ENCODE measurements at regions not wholly inside any gene's neighbourhood (a gene's known extent, or its start where the extent isn't known, plus 50 kb on each side); places are given as distances from the start of the nearest gene placed in this dataset.
"Not testable (repeated sequence)": the region's sequence is repeated elsewhere in the genome, so short reads cannot be mapped to it uniquely, and the experiment has no call there.

DNA sequence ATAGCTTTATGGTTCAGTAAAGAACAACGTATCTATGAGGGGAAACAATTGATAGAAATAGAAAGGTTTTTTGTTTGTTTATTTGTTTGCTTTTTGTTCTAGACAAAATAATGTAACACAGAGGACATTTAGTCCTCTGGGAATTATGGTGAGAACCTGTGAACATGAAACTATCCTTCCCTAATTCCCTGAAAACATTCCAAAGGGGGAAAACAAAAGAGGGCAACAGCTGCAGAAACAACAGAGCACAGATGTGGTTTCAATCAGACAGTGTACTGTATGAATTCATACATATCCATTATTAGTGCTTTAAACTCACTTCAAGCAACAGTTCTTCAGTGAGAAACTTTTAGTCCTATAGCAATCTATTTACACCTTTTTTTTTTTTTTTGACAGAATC lies 1489.8 kb upstream of the C9orf72 start:
- H3K9me3 ChIP-seq = no peaks in the 10 kb centered on the region
- H3K4me3 ChIP-seq (ENCODE audit: low read depth, low read length) = no peak overlapping the region
- TF ChIP-seq, protein P1, sequence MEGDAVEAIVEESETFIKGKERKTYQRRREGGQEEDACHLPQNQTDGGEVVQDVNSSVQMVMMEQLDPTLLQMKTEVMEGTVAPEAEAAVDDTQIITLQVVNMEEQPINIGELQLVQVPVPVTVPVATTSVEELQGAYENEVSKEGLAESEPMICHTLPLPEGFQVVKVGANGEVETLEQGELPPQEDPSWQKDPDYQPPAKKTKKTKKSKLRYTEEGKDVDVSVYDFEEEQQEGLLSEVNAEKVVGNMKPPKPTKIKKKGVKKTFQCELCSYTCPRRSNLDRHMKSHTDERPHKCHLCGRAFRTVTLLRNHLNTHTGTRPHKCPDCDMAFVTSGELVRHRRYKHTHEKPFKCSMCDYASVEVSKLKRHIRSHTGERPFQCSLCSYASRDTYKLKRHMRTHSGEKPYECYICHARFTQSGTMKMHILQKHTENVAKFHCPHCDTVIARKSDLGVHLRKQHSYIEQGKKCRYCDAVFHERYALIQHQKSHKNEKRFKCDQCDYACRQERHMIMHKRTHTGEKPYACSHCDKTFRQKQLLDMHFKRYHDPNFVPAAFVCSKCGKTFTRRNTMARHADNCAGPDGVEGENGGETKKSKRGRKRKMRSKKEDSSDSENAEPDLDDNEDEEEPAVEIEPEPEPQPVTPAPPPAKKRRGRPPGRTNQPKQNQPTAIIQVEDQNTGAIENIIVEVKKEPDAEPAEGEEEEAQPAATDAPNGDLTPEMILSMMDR (IDR thresholded peaks at IDR 0.05; ENCODE audit: low read depth, low read length) = no peak
- no peaks in the 10 kb centered on the region for H3K4me1 ChIP-seq
- no peak for DNase-seq
- no peaks in the 10 kb centered on the region for H3K36me3 ChIP-seq
- no peaks in the 10 kb centered on the region for H3K27me3 ChIP-seq

DNA sequence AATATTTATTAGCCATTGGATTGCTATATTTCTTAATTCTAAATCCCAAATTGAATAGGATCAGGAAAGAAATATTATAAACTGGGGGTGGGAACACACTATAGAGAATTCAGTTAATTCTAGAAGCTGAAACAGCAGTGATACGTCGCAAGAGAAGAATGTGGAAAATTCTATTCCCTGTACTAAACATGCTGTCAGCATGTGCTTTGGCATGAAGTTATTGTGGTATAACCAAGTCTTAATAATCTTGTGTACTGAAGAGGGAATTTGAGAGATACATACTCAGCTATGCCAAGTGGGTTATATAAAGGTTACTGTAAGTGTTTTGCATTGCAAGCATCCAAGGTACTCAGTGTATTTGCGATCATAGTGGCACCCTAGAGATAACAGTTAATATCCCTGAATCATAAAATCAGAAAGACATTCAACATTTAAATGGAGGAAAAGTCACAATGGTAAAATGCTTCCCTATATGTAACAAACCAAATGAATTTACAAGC lies 1492.9 kb upstream of the C9orf72 start:
- H3K36me3 ChIP-seq = no peaks in the 10 kb centered on the region
- TF ChIP-seq, protein P1 (IDR thresholded peaks at IDR 0.05; ENCODE audit: low read depth, low read length) = no peak
- no peak overlapping the region for H3K4me3 ChIP-seq (ENCODE audit: low read depth, low read length)
- DNase-seq = no peak
- H3K27me3 ChIP-seq = no peaks in the 10 kb centered on the region
- H3K4me1 ChIP-seq = no peaks in the 10 kb centered on the region; the same call in 1 of the 2 replicates
- no peaks in the 10 kb centered on the region for H3K9me3 ChIP-seq

DNA sequence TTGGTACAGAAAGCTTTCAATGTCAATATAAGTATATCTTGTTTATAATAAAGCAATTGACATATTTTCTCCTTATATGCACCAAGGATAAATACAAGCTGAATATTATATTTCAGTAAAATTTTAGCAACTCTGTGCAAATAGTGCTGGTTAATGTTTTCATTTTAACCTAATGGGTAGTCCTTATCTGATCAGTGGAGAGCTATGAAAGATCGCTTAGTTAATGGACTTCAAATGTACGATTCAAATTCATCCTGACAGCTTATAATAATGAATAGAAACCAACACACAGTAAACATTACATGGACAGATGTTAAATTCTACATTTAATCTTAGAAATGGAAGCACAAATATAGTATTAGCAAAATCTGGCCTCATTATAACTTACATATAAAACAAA lies 1495.2 kb upstream of the C9orf72 start:
- Histone ChIP-seq H3K27me3 (no peaks in the 10 kb centered on the region), H3K36me3 (no peaks in the 10 kb centered on the region), H3K4me3 (ENCODE audit: low read depth, low read length) (no peak overlapping the region), H3K4me1 (no peaks in the 10 kb centered on the region; the same call in 1 of the 2 replicates), H3K9me3 (no peaks in the 10 kb centered on the region)
- TF ChIP-seq, protein P1 (IDR thresholded peaks at IDR 0.05; ENCODE audit: low read depth, low read length) = no peak
- DNase-seq = no peak

DNA sequence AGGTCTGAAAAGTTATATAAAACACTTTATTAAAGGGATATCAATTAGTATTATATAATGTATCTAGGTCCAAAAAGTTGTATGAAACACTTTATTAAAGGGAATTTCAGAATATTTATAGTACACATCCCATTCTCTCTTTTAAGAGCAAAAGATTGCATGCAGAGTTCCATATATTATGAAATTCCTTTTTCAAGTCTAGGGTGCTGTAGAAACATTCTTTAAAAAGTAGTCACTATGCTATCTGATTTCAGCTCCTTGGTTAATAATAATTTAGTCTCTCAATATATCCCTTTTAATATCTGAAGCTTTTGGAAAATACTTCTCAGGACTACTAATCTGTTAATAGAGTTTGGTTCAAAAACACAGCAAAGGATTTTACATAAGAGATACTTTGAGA lies 1496.1 kb upstream of the C9orf72 start:
- H3K27me3 ChIP-seq = no peaks in the 10 kb centered on the region
- H3K9me3 ChIP-seq = no peaks in the 10 kb centered on the region
- no peaks in the 10 kb centered on the region for H3K36me3 ChIP-seq
- H3K4me1 ChIP-seq = no peaks in the 10 kb centered on the region; the same call in 1 of the 2 replicates
- DNase-seq = no peak
- no peak overlapping the region for H3K4me3 ChIP-seq (ENCODE audit: low read depth, low read length)
- TF ChIP-seq, protein P1 (IDR thresholded peaks at IDR 0.05; ENCODE audit: low read depth, low read length) = no peak

DNA sequence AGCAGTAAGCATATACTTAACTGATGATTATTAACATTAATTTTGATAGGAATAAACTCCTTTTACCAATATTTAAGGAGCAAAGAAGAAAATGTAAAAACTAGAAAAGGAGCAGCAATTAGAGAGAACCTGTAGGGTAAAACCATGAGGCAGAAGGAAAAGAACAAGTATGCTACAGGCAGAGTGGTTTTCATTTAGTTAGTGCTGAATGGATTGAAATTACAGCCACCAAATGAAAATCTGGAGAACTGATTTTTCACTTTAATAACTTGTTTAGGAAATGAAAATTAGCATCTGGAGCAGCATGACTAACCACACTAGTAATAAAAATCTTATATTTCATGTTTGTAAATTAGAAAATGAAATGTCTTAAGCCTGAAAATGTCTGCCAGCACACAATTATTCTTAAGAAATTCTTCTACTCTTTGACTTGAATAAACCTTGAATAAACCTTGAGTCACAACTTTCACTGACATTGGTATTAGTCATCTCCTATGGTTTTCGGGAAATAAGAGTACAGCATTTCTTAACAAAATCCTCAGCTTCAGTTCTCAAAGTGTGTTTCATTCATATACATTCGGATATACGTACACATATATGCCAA lies 1504.9 kb upstream of the C9orf72 start:
- no peak for DNase-seq
- H3K4me1 ChIP-seq = no peaks in the 10 kb centered on the region
- no peak overlapping the region for H3K4me3 ChIP-seq (ENCODE audit: low read depth, low read length)
- no peaks in the 10 kb centered on the region for H3K27me3 ChIP-seq
- TF ChIP-seq, protein P1 (IDR thresholded peaks at IDR 0.05; ENCODE audit: low read depth, low read length) = no peak
- no peaks in the 10 kb centered on the region for H3K9me3 ChIP-seq
- H3K36me3 ChIP-seq = no peaks in the 10 kb centered on the region

DNA sequence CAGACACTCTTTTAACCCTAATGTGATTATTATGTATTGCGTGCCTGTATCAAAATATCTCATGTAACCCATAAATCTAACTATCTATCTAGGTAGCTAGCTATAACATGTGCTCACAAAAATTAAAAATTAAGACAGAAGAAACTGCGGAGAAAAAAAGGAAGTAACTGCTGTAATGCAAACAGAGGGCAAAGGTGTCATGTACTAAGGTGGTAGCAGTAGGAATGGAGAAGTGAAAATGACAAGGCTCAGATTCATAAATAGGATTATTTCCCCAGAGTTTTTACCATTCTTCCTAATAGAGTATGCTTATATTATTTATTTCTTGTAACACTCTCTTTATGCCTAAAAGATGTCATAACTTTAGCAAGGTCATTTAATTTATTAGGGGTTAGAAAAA lies 1527.5 kb upstream of the C9orf72 start:
- Histone ChIP-seq H3K9me3 (no peaks in the 10 kb centered on the region), H3K27me3 (no peaks in the 10 kb centered on the region), H3K4me1 (no peaks in the 10 kb centered on the region), H3K36me3 (no peaks in the 10 kb centered on the region), H3K4me3 (ENCODE audit: low read depth, low read length) (no peak overlapping the region)
- no peak for DNase-seq
- TF ChIP-seq, protein P1 (IDR thresholded peaks at IDR 0.05; ENCODE audit: low read depth, low read length) = no peak

DNA sequence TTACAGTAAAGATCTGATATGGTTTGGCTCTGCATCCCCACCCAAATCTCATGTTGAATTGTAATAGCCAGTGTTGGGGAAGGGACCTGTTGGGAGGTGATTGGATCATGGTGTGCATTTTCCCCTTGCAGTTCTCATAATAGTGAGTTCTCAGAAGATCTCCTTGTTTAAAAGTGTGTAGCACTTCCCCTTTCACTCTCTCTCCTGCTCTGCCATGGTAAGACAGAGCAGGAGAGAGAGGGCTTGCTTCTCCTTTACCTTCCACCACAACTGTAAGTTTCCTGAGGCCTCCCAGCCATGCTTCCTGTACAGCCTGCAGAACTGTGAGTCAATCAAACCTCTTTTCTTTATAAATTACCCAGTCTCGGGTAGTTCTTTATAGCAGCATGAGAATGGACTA lies 1530.9 kb upstream of the C9orf72 start:
- not testable (repeated sequence) for DNase-seq; H3K4me3 ChIP-seq (ENCODE audit: low read depth, low read length); H3K36me3 ChIP-seq; H3K27me3 ChIP-seq; H3K4me1 ChIP-seq; H3K9me3 ChIP-seq
